ENCODE measurements at regions not wholly inside any gene's neighbourhood (a gene's known extent, or its start where the extent isn't known, plus 50 kb on each side); places are given as distances from the start of the nearest gene placed in this dataset.

GRCh38 chr13:109885235-109885634 lies 98.9 kb upstream of the IRS2 start:
- no peak for ATAC-seq
- TF ChIP-seq TOX (CRISPR knock-in tag; IDR thresholded peaks at IDR 0.05; ENCODE audit: borderline replicate concordance): no peak
- TF ChIP-seq ESRRG (CRISPR knock-in tag; IDR thresholded peaks at IDR 0.05): no peak
- no peak for TF ChIP-seq ZFP3 (CRISPR knock-in tag; IDR thresholded peaks at IDR 0.05)
- no peak for TF ChIP-seq ZNF565 (CRISPR knock-in tag; conservative IDR thresholded peaks at IDR 0.05; ENCODE audit: low read depth)
- TF ChIP-seq CSRNP3 (CRISPR knock-in tag; IDR thresholded peaks at IDR 0.05): no peak
- no peak for TF ChIP-seq TCF4 (CRISPR knock-in tag; IDR thresholded peaks at IDR 0.05; ENCODE audit: borderline replicate concordance)
- TF ChIP-seq BACH2 (CRISPR knock-in tag; IDR thresholded peaks at IDR 0.05; ENCODE audit: borderline replicate concordance): no peak

- TF ChIP-seq ZFP30 (CRISPR knock-in tag; IDR thresholded peaks at IDR 0.05): no peak
- TF ChIP-seq SNAI2 (CRISPR knock-in tag; IDR thresholded peaks at IDR 0.05): no peak
- no peak for TF ChIP-seq TOX (CRISPR knock-in tag; IDR thresholded peaks at IDR 0.05; ENCODE audit: borderline replicate concordance)
- TF ChIP-seq RARB (CRISPR knock-in tag; IDR thresholded peaks at IDR 0.05): no peak
- TF ChIP-seq ZFP3 (CRISPR knock-in tag; IDR thresholded peaks at IDR 0.05): no peak
- no peak for TF ChIP-seq OSR1 (CRISPR knock-in tag; IDR thresholded peaks at IDR 0.05)
- no peak for TF ChIP-seq POU6F1 (CRISPR knock-in tag; IDR thresholded peaks at IDR 0.05; ENCODE audit: borderline replicate concordance, low read depth)
- TF ChIP-seq ZNF70 (CRISPR knock-in tag; IDR thresholded peaks at IDR 0.05): no peak
- TF ChIP-seq PPARA (CRISPR knock-in tag; IDR thresholded peaks at IDR 0.05; ENCODE audit: borderline replicate concordance): no peak
- TF ChIP-seq CSRNP3 (CRISPR knock-in tag; IDR thresholded peaks at IDR 0.05): no peak
- no peak for ATAC-seq
Observed at GRCh38 chr13:109884462-109884861, 98.1 kb upstream of the IRS2 start.

GRCh38 chr13:109883181-109884180 lies 97.1 kb upstream of the IRS2 start:
- no peak for ATAC-seq
- TF ChIP-seq ARNTL (CRISPR knock-in tag; IDR thresholded peaks at IDR 0.05; ENCODE audit: borderline replicate concordance, low read depth): no peak
- no peak for TF ChIP-seq BACH2 (CRISPR knock-in tag; IDR thresholded peaks at IDR 0.05; ENCODE audit: borderline replicate concordance)
- no peak for TF ChIP-seq ZFP3 (CRISPR knock-in tag; IDR thresholded peaks at IDR 0.05)
- no peak for TF ChIP-seq TCF4 (CRISPR knock-in tag; IDR thresholded peaks at IDR 0.05; ENCODE audit: borderline replicate concordance)
- TF ChIP-seq POU6F1 (CRISPR knock-in tag; IDR thresholded peaks at IDR 0.05; ENCODE audit: borderline replicate concordance, low read depth): no peak
- no peak for TF ChIP-seq ISL1 (CRISPR knock-in tag; IDR thresholded peaks at IDR 0.05)
- TF ChIP-seq OSR1 (CRISPR knock-in tag; IDR thresholded peaks at IDR 0.05): no peak
- no peak for TF ChIP-seq PPARA (CRISPR knock-in tag; IDR thresholded peaks at IDR 0.05; ENCODE audit: borderline replicate concordance)

GRCh38 chr13:109881961-109882558 lies 95.7 kb upstream of the IRS2 start:
- no peak for ATAC-seq
- no peak for TF ChIP-seq GLIS3 (CRISPR knock-in tag; IDR thresholded peaks at IDR 0.05)
- no peak for TF ChIP-seq ZNF565 (CRISPR knock-in tag; conservative IDR thresholded peaks at IDR 0.05; ENCODE audit: low read depth)
- no peak for TF ChIP-seq BACH2 (CRISPR knock-in tag; IDR thresholded peaks at IDR 0.05; ENCODE audit: borderline replicate concordance)
- no peak for TF ChIP-seq PPARA (CRISPR knock-in tag; IDR thresholded peaks at IDR 0.05; ENCODE audit: borderline replicate concordance)
- TF ChIP-seq ISL1 (CRISPR knock-in tag; IDR thresholded peaks at IDR 0.05): no peak
- TF ChIP-seq ZNF8 (CRISPR knock-in tag; IDR thresholded peaks at IDR 0.05): no peak
- no peak for TF ChIP-seq ZFP30 (CRISPR knock-in tag; IDR thresholded peaks at IDR 0.05)
- TF ChIP-seq TSHZ2 (CRISPR knock-in tag; IDR thresholded peaks at IDR 0.05): no peak
- no peak for TF ChIP-seq RARB (CRISPR knock-in tag; IDR thresholded peaks at IDR 0.05)
- TF ChIP-seq CSDC2 (CRISPR knock-in tag; IDR thresholded peaks at IDR 0.05): no peak
- TF ChIP-seq CSRNP3 (CRISPR knock-in tag; IDR thresholded peaks at IDR 0.05): no peak
- no peak for TF ChIP-seq OSR1 (CRISPR knock-in tag; IDR thresholded peaks at IDR 0.05)
- TF ChIP-seq TOX (CRISPR knock-in tag; IDR thresholded peaks at IDR 0.05; ENCODE audit: borderline replicate concordance): no peak
- no peak for TF ChIP-seq ARNTL (CRISPR knock-in tag; IDR thresholded peaks at IDR 0.05; ENCODE audit: borderline replicate concordance, low read depth)
- no peak for TF ChIP-seq ZNF70 (CRISPR knock-in tag; IDR thresholded peaks at IDR 0.05)
- TF ChIP-seq TCF4 (CRISPR knock-in tag; IDR thresholded peaks at IDR 0.05; ENCODE audit: borderline replicate concordance): no peak
